ENCODE measurements at regions not wholly inside any gene's neighbourhood (a gene's known extent, or its start where the extent isn't known, plus 50 kb on each side); places are given as distances from the start of the nearest gene placed in this dataset.

GRCh38 chr10:91042069-91042468, 121.2 kb upstream of the ANKRD1 start:
- no peak for TF ChIP-seq CTCF (IDR thresholded peaks at IDR 0.05)
- TF ChIP-seq POLR2AphosphoS5 (IDR thresholded peaks at IDR 0.05): no peak
- no peak for TF ChIP-seq POLR2A (IDR thresholded peaks at IDR 0.05)
- no peak for TF ChIP-seq EP300 (IDR thresholded peaks at IDR 0.05)

Measured in sigmoid colon (tissue), 4 donors.